HG03196 (cell line): ENCODE measurements at regions not wholly inside any gene's neighbourhood (a gene's known extent, or its start where the extent isn't known, plus 50 kb on each side); places are given as distances from the start of the nearest gene placed in this dataset.

ENCODE experiments used
- ATAC-seq: cut with Tn5 transposase; IDR thresholded peaks from one replicate; pipeline ENCODE4 v1.9.1; 2021; ENCODE audit not compliant: unreplicated experiment

DNA sequence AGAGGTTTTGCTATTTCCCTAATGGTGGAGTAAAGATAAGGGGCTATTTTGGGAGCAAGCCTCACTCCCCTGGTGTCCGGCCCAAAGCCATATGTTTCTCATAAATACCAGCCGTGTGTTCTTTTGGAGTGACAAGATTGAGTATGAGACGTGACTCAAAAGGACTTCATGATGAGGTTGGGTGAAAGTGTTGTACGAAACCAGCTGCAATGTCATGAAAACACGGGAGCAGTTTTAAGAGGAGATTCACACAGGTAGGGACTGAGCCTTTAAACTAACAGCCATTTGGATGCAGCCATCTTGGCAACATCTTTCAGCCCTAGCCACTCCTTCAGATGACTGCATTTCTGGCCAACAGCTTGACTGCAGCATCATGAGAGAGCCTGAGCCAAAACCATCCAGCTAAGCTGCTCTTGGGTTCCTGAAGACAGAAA, 532.3 kb upstream of the USP24 start:
- ATAC-seq: no peak

DNA sequence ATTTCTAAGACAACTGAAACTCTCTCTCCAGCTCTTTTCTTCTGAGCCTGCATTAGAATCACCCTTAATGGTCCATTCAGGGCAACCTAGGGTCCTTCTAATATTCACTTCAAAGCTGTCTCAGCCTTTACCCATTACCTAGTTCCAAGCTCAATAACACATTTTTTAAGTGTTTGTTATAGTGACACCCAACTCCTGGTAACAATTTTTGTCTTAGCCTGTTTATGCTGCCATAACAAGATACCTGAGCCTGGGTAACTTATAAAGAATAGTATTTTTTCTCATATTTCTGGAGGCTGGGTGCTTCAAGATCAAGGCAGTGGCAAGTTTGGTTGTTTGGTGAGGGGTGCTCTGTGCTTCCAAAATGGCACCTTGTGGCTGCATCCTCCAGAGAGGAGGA, 531.5 kb upstream of the USP24 start:
- ATAC-seq: no peak

DNA sequence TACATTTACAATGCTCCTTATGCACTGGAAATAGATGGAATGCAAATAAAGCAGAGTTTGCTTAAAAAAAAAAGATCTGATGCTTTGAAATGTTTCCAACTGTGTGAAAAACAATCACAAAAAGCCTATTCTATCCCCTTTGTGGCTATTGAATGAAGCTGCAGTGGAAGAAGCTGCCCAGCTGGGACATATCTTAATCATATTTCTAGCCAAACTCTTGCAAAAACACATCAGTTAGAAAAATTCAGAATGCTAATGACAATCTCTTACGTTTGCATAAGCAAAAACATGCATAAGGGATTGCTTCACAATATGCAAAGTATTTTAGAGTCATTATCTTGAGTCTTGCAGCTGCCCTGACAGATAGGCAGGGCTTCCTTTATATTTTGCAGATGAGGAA, 526.4 kb upstream of the USP24 start:
- ATAC-seq: no peak

DNA sequence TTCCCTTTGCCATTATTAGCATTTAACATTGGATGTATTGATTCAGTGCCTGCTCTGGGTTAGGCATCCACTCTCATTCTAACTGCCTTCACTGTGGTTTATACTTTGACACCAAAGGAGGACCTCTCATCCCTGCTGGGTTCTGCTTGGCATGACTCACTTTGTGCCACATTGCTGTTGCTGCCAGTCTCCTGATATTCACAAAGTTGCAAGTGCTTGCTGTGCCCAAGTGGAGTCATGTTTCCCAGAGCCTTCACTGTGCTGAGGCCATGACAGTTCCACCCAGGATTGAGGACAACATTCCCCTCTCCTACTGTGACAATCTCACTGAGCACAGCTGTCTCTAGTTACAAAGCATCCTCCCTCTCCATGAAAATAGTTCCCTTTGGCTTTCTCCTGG, 519.9 kb upstream of the USP24 start:
- ATAC-seq: no peak

DNA sequence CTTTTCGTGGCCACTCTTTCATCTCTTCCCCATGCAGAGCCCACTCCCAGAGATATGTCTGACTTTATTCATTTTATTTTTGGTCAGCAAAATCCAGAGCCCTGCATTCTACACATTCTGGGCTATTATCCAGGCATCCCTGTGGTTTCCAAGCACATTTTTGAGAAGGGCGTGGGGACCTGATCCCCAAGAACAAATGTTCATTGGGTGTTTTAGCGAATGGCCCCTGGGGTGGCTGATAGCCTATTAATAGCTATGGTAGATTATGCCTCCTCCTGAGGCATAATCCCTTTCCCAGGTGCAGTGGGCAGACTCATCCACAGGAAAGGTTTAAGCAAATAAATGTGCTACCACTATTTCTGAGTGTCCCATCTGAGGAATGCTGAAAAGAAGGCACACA, 511.8 kb upstream of the USP24 start:
- ATAC-seq: no peak

DNA sequence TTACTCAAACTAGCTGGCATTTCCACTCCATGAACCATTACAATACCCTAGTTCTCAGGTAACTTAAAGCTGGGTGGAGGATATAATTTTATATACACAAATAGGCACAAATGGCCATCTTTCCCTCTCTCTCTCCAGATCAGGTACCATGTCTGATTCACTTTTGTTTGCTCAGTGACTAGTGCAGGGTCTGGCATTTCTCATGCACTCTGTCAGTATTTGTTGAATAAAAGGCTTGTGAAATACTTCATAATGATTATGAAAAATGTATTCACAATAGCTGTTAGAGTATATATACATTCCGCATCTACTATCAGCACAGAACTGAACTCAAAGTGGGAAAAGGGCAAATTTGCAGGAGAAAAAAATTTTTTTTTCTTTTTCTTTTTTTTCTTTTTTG, 510.2 kb upstream of the USP24 start:
- no peak for ATAC-seq

DNA sequence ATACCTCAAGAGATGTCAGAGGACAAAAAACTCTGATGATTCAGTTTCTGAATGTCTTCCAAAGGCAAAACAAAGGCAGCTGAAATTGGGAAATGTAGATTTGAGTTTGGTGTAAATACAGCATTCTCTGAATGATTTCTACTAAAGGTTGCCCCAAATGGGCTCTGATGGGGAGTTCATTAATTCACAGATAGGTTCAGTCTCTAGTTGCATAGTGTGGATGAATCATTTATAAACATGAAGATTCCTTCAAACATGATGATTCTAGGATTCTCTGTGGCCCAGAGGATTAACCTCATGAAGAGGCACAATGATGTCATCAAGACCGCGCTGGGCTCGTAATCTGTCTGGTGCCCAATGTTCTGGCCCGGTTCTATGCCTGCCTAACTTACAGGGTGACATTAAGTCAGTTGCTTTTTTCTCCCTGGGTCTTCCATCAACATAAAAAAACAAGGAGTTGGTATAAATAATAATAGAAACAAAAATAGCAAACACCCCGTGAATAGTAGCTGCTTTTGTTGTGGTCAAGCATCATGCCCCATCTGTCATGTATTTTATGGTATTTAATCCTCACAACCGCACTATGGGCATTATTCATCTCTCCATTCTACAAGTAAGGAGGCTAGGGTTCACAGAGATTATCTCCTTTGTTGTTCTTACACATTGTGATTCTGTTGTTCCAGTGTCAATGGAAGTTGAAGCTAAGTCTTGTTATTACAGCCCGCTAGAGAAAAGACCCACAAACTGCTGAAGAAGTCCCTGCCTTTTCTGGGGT, 509.6 kb upstream of the USP24 start:
- no peak for ATAC-seq

DNA sequence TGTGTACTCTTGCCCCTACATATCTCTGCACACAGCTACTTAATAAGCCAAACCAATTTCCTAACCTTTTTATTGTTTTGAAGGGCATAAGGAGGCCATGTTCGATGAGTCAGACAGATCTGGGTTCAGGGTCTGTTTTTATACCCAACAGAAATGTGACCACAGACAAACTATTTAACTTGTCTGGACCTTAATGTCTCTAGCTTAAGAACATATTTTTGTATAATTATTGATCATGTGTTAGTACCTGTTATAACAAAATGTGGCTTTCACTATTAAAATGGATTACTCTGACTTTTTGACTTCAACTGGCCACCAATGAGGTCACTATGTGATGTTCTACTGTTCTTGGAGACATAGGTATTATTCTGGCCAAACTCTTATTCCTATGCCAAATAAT, 507.8 kb upstream of the USP24 start:
- no peak for ATAC-seq

DNA sequence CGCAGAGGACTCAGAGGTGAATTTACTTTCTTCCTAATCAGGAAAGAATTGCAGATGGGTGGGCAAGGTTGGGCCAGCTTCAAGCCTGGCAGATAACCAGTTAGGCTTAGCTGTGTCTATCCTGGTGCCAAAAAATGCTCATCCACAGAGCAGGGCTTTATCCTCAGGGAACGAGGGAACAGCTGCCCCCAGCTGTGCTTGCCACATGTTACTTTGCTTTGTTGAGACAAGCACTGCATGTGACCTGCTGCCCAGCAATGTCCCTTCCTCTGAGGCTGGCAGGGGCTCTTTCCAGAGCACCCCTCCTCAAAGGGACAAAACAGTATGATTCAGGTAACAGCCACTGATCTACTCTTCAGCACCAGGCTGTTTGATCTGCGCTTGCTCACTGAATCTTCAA, 505.1 kb upstream of the USP24 start:
- ATAC-seq: no peak

DNA sequence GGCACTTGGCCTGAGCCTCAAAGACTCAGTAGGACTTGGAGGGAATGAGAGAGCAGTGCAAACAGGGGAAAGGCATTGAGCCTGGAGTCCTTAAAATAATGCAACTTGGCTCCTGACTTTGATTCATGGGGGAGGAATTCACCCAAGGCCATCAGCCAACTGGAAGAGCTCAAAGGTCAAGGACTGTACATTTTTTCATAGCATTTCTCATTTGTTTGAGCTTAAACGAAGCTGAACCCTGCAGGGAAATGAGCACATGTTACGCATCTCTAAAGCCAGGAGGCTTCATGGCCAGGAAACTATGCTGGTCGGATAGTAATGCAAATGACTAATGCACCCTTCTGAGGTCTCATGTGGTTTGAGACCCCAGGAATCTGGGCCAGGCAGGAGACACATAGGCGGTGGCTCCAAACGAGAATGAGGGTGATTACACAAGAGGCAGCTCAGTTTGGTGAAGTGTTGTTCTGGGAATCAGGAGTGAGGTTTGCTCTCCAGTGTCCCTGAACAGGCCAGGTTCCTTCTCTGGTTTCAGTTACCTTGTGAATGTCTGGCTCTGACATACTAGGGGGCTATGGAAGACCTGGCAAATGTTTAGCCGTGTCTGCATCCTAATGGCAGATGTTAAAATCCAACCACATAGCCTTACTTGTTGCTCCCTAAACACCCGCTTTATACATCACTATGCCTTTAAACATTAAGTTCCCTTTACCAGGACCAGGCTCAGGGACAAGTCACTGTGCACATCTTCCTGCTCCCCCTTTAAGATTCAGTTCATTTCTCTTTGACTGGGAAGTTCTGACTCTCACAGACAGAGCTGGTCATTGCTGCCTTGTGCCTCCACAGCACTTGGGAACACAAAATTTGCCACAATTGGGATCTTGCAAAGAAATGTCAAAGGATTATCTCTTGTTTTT, 503.9 kb upstream of the USP24 start:
- no peak for ATAC-seq

DNA sequence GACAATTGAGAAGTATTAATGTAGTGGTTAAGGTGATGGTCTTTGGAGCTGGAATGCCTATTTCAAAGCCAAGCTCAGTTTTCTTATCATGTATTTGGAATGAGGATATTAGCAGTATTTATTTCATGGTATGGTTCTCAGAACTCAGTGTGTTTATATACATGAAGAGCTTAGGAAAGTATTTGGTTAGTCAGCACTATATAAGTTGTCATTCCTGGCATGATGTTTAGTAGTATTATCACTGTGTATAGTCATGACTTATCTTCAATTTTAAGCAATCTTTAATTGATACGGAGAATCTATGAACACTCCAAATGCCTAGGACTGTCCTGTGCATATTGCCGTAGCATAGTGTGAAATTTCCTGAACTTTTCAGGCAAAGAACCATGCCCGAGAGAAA, 501.9 kb upstream of the USP24 start:
- ATAC-seq: no peak

DNA sequence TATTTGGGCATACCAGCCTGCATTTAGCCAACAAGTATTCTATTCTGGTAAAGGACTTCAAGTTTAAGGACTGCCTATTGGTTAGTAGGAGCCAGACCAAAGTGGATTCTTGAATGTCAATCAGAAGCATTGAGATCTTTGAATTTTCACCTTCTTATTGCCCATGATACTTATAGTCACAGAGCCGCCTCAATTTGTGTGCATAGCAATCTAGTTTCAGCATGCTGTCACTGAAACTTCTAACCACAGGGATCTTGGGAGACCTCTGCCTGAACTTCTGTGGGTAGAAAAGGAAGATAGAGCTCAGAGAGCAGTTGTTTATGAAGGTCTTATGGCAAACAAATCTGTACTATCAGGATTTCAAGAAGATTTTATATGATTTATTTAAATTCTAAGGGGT, 501.4 kb upstream of the USP24 start:
- ATAC-seq: no peak

DNA sequence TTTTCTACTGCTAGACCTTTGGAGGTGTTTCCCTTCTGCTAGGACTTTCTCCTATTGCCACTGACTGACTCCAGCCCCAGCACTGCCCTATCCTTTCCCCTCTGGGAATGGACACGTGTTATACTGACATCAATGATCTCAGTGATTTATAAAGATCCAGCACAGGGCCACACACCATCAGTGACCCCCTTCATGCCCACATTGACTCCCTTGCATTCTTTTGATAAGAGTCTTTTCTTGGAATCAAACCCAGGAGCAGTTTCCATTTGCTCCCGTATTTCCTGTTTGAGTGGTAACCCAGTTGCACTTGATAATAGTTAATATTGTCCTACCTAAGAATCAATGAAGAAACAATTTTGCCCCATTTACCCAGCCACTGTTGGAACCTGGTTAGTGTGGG, 501.0 kb upstream of the USP24 start:
- no peak for ATAC-seq

DNA sequence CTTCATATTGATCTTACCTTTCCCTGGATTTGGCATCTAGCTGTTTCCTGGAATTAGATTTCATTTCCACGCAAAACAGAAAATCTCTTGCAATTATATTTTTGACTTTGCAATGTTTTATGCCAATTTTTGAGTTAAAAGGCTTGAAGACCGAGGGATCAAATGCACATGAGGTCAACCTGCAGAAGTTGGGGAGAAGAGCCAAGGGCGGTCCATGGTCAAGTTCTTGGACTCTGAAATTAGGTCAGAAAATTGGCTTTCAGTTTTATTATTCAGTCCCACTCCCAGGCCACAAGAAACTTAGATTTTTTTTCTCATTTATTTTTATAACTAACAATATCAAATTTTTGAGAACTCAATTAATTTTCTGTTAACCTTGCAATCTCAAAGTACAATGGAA, 499.1 kb upstream of the USP24 start:
- no peak for ATAC-seq

DNA sequence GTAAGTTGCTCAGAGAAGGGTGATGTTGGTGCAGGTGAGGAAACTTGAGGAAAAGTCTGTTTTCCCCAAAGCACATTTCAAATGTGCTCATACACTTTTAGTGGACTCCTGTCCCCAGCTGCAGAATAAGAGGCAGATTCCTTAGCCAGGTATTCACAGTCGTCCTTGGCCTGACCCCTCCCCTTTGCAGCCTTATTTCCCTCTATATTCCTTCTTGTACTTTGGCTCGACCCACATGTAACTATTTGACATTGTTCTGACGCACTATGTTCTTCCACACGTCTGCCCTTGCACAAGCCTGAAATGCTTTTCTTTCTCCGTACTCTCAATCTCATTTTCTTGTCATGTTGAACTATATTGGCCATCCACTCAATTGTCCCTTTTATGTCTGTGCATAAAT, 498.4 kb upstream of the USP24 start:
- ATAC-seq: no peak

DNA sequence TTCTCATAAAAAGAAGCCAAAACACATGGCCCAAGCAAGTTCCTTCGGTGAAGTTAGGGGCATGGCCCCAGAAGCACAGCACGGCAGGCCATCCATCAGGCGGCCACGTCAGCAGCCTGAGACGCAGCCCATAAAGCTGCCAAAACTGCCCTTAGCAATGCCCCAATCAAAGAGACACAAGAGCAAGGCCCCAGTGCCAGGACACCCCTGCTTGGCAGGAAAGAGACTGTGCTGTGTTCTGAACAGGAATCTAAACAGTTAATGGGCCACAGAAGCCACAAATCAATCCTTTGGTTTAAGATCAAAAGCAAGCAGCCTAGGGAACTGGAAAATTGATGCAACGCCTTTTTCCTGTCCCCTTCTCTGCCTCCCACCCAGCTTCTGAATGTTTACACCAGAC, 497.0 kb upstream of the USP24 start:
- no peak for ATAC-seq

DNA sequence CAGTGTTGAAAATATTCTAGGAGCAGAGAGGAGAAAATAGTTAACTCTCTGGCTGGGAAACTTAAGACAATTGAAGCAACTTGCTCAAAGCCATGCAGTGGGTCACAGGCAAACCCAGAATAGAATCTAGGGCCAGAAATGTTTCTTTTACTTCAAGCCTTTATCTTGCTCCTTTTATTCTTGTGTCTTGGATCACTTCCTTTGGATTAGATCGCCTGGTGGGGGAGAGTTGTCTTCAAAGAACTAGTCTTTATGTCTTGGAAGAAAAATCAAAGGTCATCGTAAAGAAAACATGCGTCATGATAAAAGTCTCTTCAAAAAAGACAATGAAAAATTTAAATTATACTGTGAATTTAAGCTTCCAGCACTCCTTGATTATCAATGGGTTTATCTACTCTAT, 493.6 kb upstream of the USP24 start:
- ATAC-seq: no peak

DNA sequence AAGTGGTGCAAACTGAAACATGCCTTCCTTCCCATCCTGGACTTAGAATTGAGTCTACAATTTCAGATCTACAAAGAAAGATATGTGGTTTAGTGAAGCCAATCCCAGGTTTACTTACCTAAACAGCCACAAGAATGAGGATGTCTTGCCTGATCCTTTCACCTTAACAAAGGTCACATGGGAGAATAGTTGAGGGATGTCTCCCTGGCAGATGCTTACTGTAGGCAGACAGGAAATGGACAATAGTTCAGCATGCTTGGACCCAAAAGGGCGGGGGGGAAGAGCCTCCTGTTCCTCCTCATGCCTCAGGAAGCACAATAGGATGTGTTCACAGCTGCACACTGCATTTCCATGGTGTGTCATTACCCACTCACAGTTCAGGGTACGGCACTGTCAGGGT, 492.7 kb upstream of the USP24 start:
- no peak for ATAC-seq

DNA sequence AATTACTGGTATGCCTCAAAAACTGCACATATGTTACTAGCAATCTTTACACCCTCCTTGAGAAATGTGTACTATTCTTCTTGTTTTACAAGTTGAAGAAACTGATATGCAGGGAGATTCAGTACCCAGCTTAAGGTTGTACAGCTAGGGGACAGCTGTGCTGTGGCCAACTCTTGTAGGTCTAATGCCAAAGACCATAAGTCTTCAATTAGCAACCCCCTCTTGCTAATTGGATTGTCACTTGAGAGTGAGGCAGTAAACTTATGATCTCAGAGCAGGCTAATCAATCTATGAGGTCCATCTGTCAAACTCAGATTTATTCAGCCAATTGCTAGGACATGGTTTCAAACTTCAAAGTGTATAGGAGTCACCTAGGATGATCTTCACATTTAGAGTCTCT, 492.0 kb upstream of the USP24 start:
- no peak for ATAC-seq

DNA sequence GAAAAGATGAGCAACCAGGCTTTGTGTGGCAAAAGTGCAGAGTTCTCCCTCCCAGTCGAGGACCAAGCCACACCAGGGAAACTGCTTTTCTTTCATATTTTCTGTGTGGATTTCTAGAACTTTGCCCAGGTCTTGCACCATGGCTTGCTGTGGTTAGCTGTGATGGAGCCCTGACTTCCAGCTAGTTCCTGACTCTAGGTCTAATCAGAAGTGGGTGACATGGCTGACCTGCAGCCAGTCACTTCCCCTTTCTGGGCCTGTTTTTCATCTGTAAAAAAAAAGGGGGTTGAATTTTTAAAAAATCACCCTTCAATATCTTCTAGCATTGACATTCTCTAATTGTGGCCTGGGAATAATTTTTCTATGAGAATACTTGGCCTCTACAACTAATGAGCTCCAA, 491.2 kb upstream of the USP24 start:
- no peak for ATAC-seq

DNA sequence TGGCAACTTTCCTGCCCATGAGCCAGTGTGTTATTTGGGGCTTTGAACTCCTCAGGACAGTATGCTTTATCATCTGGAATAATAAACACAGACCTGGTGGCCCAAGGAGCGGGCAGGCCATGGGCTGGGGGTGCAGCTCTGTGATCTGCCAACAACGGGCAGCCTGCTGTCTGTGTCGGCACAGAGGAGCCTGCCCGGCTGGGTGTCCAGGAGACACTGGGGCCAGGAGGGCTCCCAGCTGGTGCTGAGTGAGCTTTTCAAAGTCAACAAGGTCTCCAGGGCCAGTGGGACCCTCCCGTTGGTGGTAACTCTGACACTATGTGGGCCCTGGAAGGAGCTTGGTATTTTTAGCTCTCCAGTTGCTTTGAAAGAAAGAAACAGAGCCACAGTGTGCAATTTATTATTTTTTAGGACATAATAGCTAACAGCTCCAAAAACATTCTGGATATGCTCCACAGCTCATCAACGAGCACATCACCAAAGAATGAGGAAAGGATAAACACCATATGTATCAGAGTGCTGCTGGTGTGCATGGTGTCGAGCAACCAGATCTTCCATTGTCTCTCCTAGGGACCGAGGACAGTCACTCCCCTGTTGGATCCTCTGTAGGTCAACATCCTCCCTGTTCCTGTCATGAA, 488.7 kb upstream of the USP24 start:
- no peak for ATAC-seq

DNA sequence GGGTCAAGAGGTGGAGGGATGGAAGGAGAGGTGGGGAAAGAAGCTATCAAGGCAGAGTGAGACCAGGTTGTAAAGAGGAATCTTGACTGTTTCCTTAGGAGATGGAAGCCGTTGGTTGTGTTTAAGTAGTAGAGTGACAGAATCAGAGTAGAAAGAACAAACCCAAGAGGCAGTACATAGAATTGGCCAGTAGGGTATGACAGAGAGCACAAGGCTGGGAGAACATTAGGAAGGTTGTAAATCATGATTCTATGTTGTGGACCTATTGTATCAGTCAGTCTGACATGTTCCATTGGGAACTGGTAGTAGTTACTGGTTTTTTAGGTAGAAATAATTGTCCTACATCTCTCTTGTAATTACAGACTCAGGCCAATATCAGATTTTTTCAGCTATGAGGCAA, 486.9 kb upstream of the USP24 start:
- peak; percentile 71 for ATAC-seq
